Neural progenitor cell (in vitro differentiated cells): ENCODE measurements at regions not wholly inside any gene's neighbourhood (a gene's known extent, or its start where the extent isn't known, plus 50 kb on each side); places are given as distances from the start of the nearest gene placed in this dataset.

ENCODE experiments used
- DNase-seq: peaks from one replicate; pipeline ENCODE4 v3.0.0-alpha.2; 2016; ENCODE audit warnings: low spot score
- H2AFZ ChIP-seq: fragments of 200-600 bp; sonication (generic); replicated peaks from 2 replicates; pipeline ENCODE4 v1.6.1; 2016; ENCODE audit warnings: antibody characterized with exemption
- H3F3A ChIP-seq: fragments of 200-600 bp; sonication (generic); 2 replicates; pipeline ENCODE4 v1.6.1; 2016; ENCODE audit warnings: antibody characterized with exemption, low read depth
- H3K27ac ChIP-seq: fragments of 200-600 bp; sonication (generic); 2 replicates; pipeline ENCODE4 v1.5.1; 2016; ENCODE audit warnings: mild to moderate bottlenecking
- H3K27me3 ChIP-seq: fragments of 200-600 bp; sonication (generic); 2 replicates; pipeline ENCODE4 v1.6.1; 2016; ENCODE audit warnings: mild to moderate bottlenecking, moderate library complexity
- H3K36me3 ChIP-seq: fragments of 200-600 bp; sonication (generic); 2 replicates; pipeline ENCODE4 v1.5.1; 2016
- H3K4me1 ChIP-seq: fragments of 200-600 bp; sonication (generic); 2 replicates; pipeline ENCODE4 v1.6.1; 2016; ENCODE audit warnings: mixed run types
- H3K4me2 ChIP-seq: fragments of 200-600 bp; sonication (generic); 2 replicates; pipeline ENCODE4 v1.6.1; 2016
- H3K4me3 ChIP-seq: fragments of 200-600 bp; sonication (generic); 2 replicates; pipeline ENCODE4 v1.5.1; 2016
- H3K79me2 ChIP-seq: fragments of 200-600 bp; sonication (generic); 2 replicates; pipeline ENCODE4 v1.6.1; 2016; ENCODE audit warnings: low read depth
- H3K9ac ChIP-seq: fragments of 200-600 bp; sonication (generic); 2 replicates; pipeline ENCODE4 v1.6.1; 2016
- H3K9me3 ChIP-seq: fragments of 200-600 bp; sonication (generic); 2 replicates; pipeline ENCODE4 v1.5.1; 2016; ENCODE audit warnings: low read depth
- H4K20me1 ChIP-seq: fragments of 200-600 bp; sonication (generic); 2 replicates; pipeline ENCODE4 v1.6.1; 2016; ENCODE audit warnings: low read depth
- H3K27ac Mint-ChIP-seq: 3 replicates; pipeline ENCODE4 v1.8.0; 2021; ENCODE audit warnings: mixed read lengths
- H3K27me3 Mint-ChIP-seq: 2 replicates; pipeline ENCODE4 v1.8.0; 2022; ENCODE audit warnings: low read depth, mild to moderate bottlenecking, inconsistent platforms, moderate library complexity, mixed read lengths; ENCODE audit not compliant: insufficient read depth
- H3K36me3 Mint-ChIP-seq: 3 replicates; pipeline ENCODE4 v1.8.0; 2021; ENCODE audit warnings: mixed read lengths
- H3K4me1 Mint-ChIP-seq: 3 replicates; pipeline ENCODE4 v1.8.0; 2021; ENCODE audit warnings: mixed read lengths
- H3K4me3 Mint-ChIP-seq: 3 replicates; pipeline ENCODE4 v1.8.0; 2021; ENCODE audit warnings: mild to moderate bottlenecking, moderate library complexity, mixed read lengths
- H3K9me3 Mint-ChIP-seq: 3 replicates; pipeline ENCODE4 v1.8.0; 2020; ENCODE audit warnings: mixed read lengths
- CTCF ChIP-seq: fragments of 200-600 bp; sonication (generic); IDR thresholded peaks from 2 replicates; pipeline ENCODE4 v1.5.1; 2017; ENCODE audit warnings: antibody characterized with exemption, mild to moderate bottlenecking
- EZH2 ChIP-seq: fragments of 200-600 bp; sonication (generic); IDR thresholded peaks from 2 replicates; pipeline ENCODE4 v1.6.1; 2017; ENCODE audit warnings: antibody characterized with exemption, mild to moderate bottlenecking, moderate library complexity
- EZH2phosphoT487 ChIP-seq: fragments of 200-600 bp; sonication (generic); IDR thresholded peaks from 2 replicates; pipeline ENCODE4 v1.6.1; 2017; ENCODE audit warnings: antibody characterized with exemption

- TF ChIP-seq EZH2: no peak
- no peak for TF ChIP-seq EZH2phosphoT487
- no peak for TF ChIP-seq CTCF
- no peaks in the 10 kb centered on the region for H3K9me3 Mint-ChIP-seq
- H3K27ac ChIP-seq: no peak overlapping the region
- H3K36me3 ChIP-seq: no peaks in the 10 kb centered on the region
- H4K20me1 ChIP-seq: no peaks in the 10 kb centered on the region
- no peak for DNase-seq
- H3K27me3 ChIP-seq: no peaks in the 10 kb centered on the region
- H3K4me3 ChIP-seq: no peak overlapping the region
- no peak overlapping the region for H3K4me2 ChIP-seq
- no peaks in the 10 kb centered on the region for H3K79me2 ChIP-seq
- no peak overlapping the region for H2AFZ ChIP-seq
- peaks cover 9% of the 10 kb centered on the region for H3K27me3 Mint-ChIP-seq
- H3K36me3 Mint-ChIP-seq: no peaks in the 10 kb centered on the region
- no peaks in the 10 kb centered on the region for H3F3A ChIP-seq
- no peak overlapping the region for H3K9ac ChIP-seq
- no peak overlapping the region for H3K4me3 Mint-ChIP-seq
- peak overlapping the region; percentile 83 for H3K27ac Mint-ChIP-seq
- H3K9me3 ChIP-seq: no peaks in the 10 kb centered on the region
- peaks cover 27% of the 10 kb centered on the region for H3K4me1 Mint-ChIP-seq
- peaks cover 3% of the 10 kb centered on the region for H3K4me1 ChIP-seq
Observed at GRCh38 chr6:169991913-169992312, 240.5 kb downstream of the ERMARD start.

GRCh38 chr6:169991031-169991390 lies 239.6 kb downstream of the ERMARD start:
- Histone ChIP-seq H3K9ac (no peak overlapping the region), H3K79me2 (no peaks in the 10 kb centered on the region), H3K4me2 (no peak overlapping the region), H2AFZ (no peak overlapping the region), H3K36me3 (no peaks in the 10 kb centered on the region), H3K9me3 (no peaks in the 10 kb centered on the region), H3K4me3 (no peak overlapping the region), H3K27me3 (no peaks in the 10 kb centered on the region), H3F3A (no peaks in the 10 kb centered on the region), H4K20me1 (no peaks in the 10 kb centered on the region), H3K4me1 (peaks cover 3% of the 10 kb centered on the region), H3K27ac (no peak overlapping the region)
- no peaks in the 10 kb centered on the region for H3K36me3 Mint-ChIP-seq
- no peak for DNase-seq
- TF ChIP-seq CTCF (no peak), EZH2phosphoT487 (no peak), EZH2 (no peak)
- H3K4me3 Mint-ChIP-seq: no peak overlapping the region
- peaks cover 9% of the 10 kb centered on the region for H3K27me3 Mint-ChIP-seq
- H3K9me3 Mint-ChIP-seq: no peaks in the 10 kb centered on the region
- H3K27ac Mint-ChIP-seq: no peak overlapping the region
- H3K4me1 Mint-ChIP-seq: peaks cover 27% of the 10 kb centered on the region

GRCh38 chr6:169990095-169991030 lies 238.9 kb downstream of the ERMARD start:
- Histone ChIP-seq H3K79me2 (no peaks in the 10 kb centered on the region), H3K9me3 (no peaks in the 10 kb centered on the region), H3K4me1 (peaks cover 3% of the 10 kb centered on the region), H3K36me3 (no peaks in the 10 kb centered on the region), H3K4me3 (no peak overlapping the region), H3K27ac (no peak overlapping the region), H3F3A (no peaks in the 10 kb centered on the region), H4K20me1 (no peaks in the 10 kb centered on the region), H3K9ac (no peak overlapping the region), H2AFZ (no peak overlapping the region), H3K27me3 (no peaks in the 10 kb centered on the region), H3K4me2 (no peak overlapping the region)
- H3K36me3 Mint-ChIP-seq: no peaks in the 10 kb centered on the region
- TF ChIP-seq EZH2 (no peak), CTCF (no peak), EZH2phosphoT487 (no peak)
- no peaks in the 10 kb centered on the region for H3K9me3 Mint-ChIP-seq
- peaks cover 9% of the 10 kb centered on the region for H3K27me3 Mint-ChIP-seq
- no peak for DNase-seq
- H3K27ac Mint-ChIP-seq: no peak overlapping the region
- peaks cover 27% of the 10 kb centered on the region for H3K4me1 Mint-ChIP-seq
- H3K4me3 Mint-ChIP-seq: no peak overlapping the region
